ENCODE measurements at regions not wholly inside any gene's neighbourhood (a gene's known extent, or its start where the extent isn't known, plus 50 kb on each side); places are given as distances from the start of the nearest gene placed in this dataset.

DNA sequence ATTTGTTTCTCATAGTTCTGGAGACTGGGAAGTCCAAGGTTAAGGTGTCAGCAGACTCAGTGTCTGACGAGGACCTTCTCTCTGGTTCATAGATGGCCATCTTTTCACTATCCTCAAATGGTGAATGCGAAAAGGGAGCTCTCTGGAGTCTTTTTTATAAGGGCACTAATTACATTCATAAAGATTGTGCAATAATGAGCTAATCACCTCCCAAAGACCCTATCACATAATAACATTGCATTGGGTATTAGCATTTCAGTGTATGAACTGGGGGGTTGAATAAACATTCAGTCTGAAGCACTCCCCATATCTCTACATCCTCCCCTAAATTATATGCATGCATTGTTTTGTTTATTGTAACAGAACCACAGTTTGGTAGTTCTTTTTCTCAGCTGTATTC, 1086.5 kb downstream of the CDH11 start:
- DNase-seq (ENCODE audit: low read depth in 1 of 2, low spot score in 1 of 2), result no peak
- H3K4me3 ChIP-seq (replicated peaks; ENCODE audit: insufficient read depth, low read length), result no peak overlapping the region
- no peak overlapping the region for H3K27ac ChIP-seq (replicated peaks)
- H3K27me3 ChIP-seq (ENCODE audit: insufficient read depth, poor library complexity, severe bottlenecking), result no peaks in the 10 kb centered on the region
- TF ChIP-seq GABPA (IDR thresholded peaks at IDR 0.05; ENCODE audit: low read depth), result no peak
- TF ChIP-seq SPI1 (IDR thresholded peaks at IDR 0.05; ENCODE audit: borderline replicate concordance, low read depth), result no peak
- TF ChIP-seq, protein P1, sequence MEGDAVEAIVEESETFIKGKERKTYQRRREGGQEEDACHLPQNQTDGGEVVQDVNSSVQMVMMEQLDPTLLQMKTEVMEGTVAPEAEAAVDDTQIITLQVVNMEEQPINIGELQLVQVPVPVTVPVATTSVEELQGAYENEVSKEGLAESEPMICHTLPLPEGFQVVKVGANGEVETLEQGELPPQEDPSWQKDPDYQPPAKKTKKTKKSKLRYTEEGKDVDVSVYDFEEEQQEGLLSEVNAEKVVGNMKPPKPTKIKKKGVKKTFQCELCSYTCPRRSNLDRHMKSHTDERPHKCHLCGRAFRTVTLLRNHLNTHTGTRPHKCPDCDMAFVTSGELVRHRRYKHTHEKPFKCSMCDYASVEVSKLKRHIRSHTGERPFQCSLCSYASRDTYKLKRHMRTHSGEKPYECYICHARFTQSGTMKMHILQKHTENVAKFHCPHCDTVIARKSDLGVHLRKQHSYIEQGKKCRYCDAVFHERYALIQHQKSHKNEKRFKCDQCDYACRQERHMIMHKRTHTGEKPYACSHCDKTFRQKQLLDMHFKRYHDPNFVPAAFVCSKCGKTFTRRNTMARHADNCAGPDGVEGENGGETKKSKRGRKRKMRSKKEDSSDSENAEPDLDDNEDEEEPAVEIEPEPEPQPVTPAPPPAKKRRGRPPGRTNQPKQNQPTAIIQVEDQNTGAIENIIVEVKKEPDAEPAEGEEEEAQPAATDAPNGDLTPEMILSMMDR (IDR thresholded peaks at IDR 0.05; ENCODE audit: insufficient read depth, low read length), result no peak
- TF ChIP-seq REST (IDR thresholded peaks at IDR 0.05; ENCODE audit: insufficient replicate concordance, low read depth), result no peak
- TF ChIP-seq POLR2AphosphoS5 (IDR thresholded peaks at IDR 0.05; ENCODE audit: low read depth), result no peak

DNA sequence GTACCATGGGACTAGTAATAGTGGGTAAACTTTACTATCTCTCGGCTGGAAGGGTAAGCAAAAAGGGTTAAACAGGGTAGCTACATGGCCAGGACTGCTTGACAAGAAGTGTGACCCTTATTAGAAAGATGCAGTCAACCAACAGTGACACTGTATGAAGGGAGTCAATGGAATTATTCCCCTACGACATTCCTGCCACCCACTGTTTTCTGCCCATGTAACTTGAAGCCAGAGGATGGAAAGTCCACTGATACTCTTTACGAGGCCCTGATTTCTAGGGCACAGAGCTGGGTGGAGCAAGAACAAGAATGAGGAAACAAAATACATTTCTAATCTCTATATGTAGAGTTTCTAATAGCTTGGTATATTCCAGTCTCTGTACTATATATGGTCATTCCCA, 1102.5 kb downstream of the CDH11 start:
- TF ChIP-seq SPI1 (IDR thresholded peaks at IDR 0.05; ENCODE audit: borderline replicate concordance, low read depth) (no peak), GABPA (IDR thresholded peaks at IDR 0.05; ENCODE audit: low read depth) (no peak), POLR2AphosphoS5 (IDR thresholded peaks at IDR 0.05; ENCODE audit: low read depth) (no peak), REST (IDR thresholded peaks at IDR 0.05; ENCODE audit: insufficient replicate concordance, low read depth) (no peak)
- TF ChIP-seq, protein P1 (IDR thresholded peaks at IDR 0.05; ENCODE audit: insufficient read depth, low read length), result no peak
- H3K4me3 ChIP-seq (replicated peaks; ENCODE audit: insufficient read depth, low read length), result no peak overlapping the region
- no peak for DNase-seq (ENCODE audit: low read depth in 1 of 2, low spot score in 1 of 2)
- H3K27ac ChIP-seq (replicated peaks), result no peak overlapping the region
- H3K27me3 ChIP-seq (ENCODE audit: insufficient read depth, poor library complexity, severe bottlenecking), result no peaks in the 10 kb centered on the region

DNA sequence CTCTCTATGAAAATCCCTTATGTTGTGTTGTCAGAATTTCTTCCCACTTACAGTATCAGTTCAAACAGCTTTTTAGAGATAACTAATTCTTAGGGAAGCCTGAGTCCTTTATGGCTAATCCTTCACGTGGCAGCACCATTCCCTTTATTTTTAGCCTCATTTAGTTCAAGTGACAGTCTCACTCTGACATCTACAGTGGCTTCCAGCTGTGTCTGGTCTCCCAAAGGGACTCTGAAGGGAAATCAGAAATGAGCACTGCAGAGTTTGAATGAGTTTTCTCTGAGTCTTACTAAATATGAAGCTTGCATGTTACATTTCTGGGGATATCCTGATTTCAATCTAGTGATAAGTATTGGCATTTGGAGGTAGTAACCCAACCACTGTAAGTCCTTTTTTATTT, 1104.1 kb downstream of the CDH11 start:
- no peak overlapping the region for H3K27ac ChIP-seq (replicated peaks)
- no peak for DNase-seq (ENCODE audit: low read depth in 1 of 2, low spot score in 1 of 2)
- TF ChIP-seq, protein P1 (IDR thresholded peaks at IDR 0.05; ENCODE audit: insufficient read depth, low read length), result no peak
- TF ChIP-seq SPI1 (IDR thresholded peaks at IDR 0.05; ENCODE audit: borderline replicate concordance, low read depth), result no peak
- TF ChIP-seq REST (IDR thresholded peaks at IDR 0.05; ENCODE audit: insufficient replicate concordance, low read depth), result no peak
- no peak for TF ChIP-seq POLR2AphosphoS5 (IDR thresholded peaks at IDR 0.05; ENCODE audit: low read depth)
- no peak for TF ChIP-seq GABPA (IDR thresholded peaks at IDR 0.05; ENCODE audit: low read depth)
- H3K27me3 ChIP-seq (ENCODE audit: insufficient read depth, poor library complexity, severe bottlenecking), result no peaks in the 10 kb centered on the region
- H3K4me3 ChIP-seq (replicated peaks; ENCODE audit: insufficient read depth, low read length), result no peak overlapping the region

All from HL-60 (cell line).